EH (cell line): ENCODE measurements at regions not wholly inside any gene's neighbourhood (a gene's known extent, or its start where the extent isn't known, plus 50 kb on each side); places are given as distances from the start of the nearest gene placed in this dataset.
"Not testable (repeated sequence)": the region's sequence is repeated elsewhere in the genome, so short reads cannot be mapped to it uniquely, and the experiment has no call there.

Experiments
- DNase-seq: peaks from one replicate; pipeline ENCODE4 v3.0.0-alpha.2; 2015; ENCODE audit warnings: low read depth

- peak; percentile 4 for DNase-seq
Observed at GRCh38 chr4:149203256-149204001, 612.2 kb downstream of the IQCM start.

- no peak for DNase-seq
Observed at GRCh38 chr4:149202117-149202516, 613.5 kb downstream of the IQCM start.

GRCh38 chr4:149199594-149199993 lies 616.0 kb downstream of the IQCM start:
- no peak for DNase-seq

GRCh38 chr4:149194061-149194460 lies 621.6 kb downstream of the IQCM start:
- no peak for DNase-seq

GRCh38 chr4:149187726-149188125 lies 627.9 kb downstream of the IQCM start:
- DNase-seq = no peak

- no peak for DNase-seq
Observed at GRCh38 chr4:149183638-149184037, 632.0 kb downstream of the IQCM start.

- not testable (repeated sequence) for DNase-seq
Observed at GRCh38 chr4:149181459-149181858, 634.2 kb downstream of the IQCM start.

- DNase-seq = no peak
Observed at GRCh38 chr4:149176039-149176438, 639.6 kb downstream of the IQCM start.

GRCh38 chr4:149175549-149175948 lies 640.1 kb downstream of the IQCM start:
- DNase-seq = no peak

- DNase-seq = no peak
Observed at GRCh38 chr4:149173241-149174013, 642.2 kb downstream of the IQCM start.

- DNase-seq = no peak
Observed at GRCh38 chr4:149168645-149169044, 647.0 kb downstream of the IQCM start.

GRCh38 chr4:149166876-149167275 lies 648.8 kb downstream of the IQCM start:
- peak; percentile 80 for DNase-seq

- peak; percentile 65 for DNase-seq
Observed at GRCh38 chr4:149166365-149166764, 649.3 kb downstream of the IQCM start.

- DNase-seq = peak; percentile 91
Observed at GRCh38 chr4:149164282-149164681, 651.4 kb downstream of the IQCM start.

GRCh38 chr4:149161247-149161646 lies 654.4 kb downstream of the IQCM start:
- DNase-seq = peak; percentile 93

GRCh38 chr4:149160370-149160769 lies 655.3 kb downstream of the IQCM start:
- no peak for DNase-seq

- DNase-seq = peak; percentile 20
Observed at GRCh38 chr4:149158817-149159216, 656.8 kb downstream of the IQCM start.

GRCh38 chr4:149145803-149146202 lies 669.8 kb downstream of the IQCM start:
- DNase-seq = peak; percentile 75

- DNase-seq = no peak
Observed at GRCh38 chr4:149144060-149144459, 671.6 kb downstream of the IQCM start.

GRCh38 chr4:149141391-149141790 lies 674.3 kb downstream of the IQCM start:
- peak; percentile 11 for DNase-seq

- peak; percentile 6 for DNase-seq
Observed at GRCh38 chr4:149140841-149141240, 674.8 kb downstream of the IQCM start.

GRCh38 chr4:149136951-149137620 lies 678.6 kb downstream of the IQCM start:
- DNase-seq = no peak

- peak; percentile 34 for DNase-seq
Observed at GRCh38 chr4:149135062-149135461, 680.6 kb downstream of the IQCM start.
